Neural cell (in vitro differentiated cells): ENCODE measurements at regions not wholly inside any gene's neighbourhood (a gene's known extent, or its start where the extent isn't known, plus 50 kb on each side); places are given as distances from the start of the nearest gene placed in this dataset.

Experiments used
- CTCF ChIP-seq: fragments of 450-650 bp; IDR thresholded peaks from 2 replicates; pipeline ENCODE4 v1.5.1; 2014; ENCODE audit warnings: antibody characterized with exemption, mild to moderate bottlenecking, moderate library complexity; ENCODE audit not compliant: poor library complexity, severe bottlenecking
- EP300 ChIP-seq: fragments of 450-650 bp; conservative IDR thresholded peaks from 2 replicates; pipeline ENCODE4 v1.6.1; 2014; ENCODE audit warnings: antibody characterized with exemption, mild to moderate bottlenecking, moderate library complexity; ENCODE audit not compliant: poor library complexity, severe bottlenecking
- EZH2 ChIP-seq: fragments of 200-600, 300-800 bp; shearing (Covaris generic), sonication (generic); IDR thresholded peaks from 2 replicates; pipeline ENCODE4 v1.6.1; 2014; ENCODE audit warnings: antibody characterized with exemption, low read length, borderline replicate concordance, mild to moderate bottlenecking; ENCODE audit not compliant: insufficient read depth, poor library complexity, severe bottlenecking
- REST ChIP-seq: IDR thresholded peaks from 2 replicates; pipeline ENCODE4 v1.6.1; 2012; ENCODE audit warnings: borderline replicate concordance

- TF ChIP-seq CTCF (no peak), REST (no peak), EP300 (no peak), EZH2 (no peak)
These were observed 366.9 kb downstream of the KIF4B start for GRCh38 chr5:155380480-155380879.
